H1 (cell line): ENCODE measurements at regions not wholly inside any gene's neighbourhood (a gene's known extent, or its start where the extent isn't known, plus 50 kb on each side); places are given as distances from the start of the nearest gene placed in this dataset.

ENCODE experiments used
- CTCF ChIA-PET: fragments of 300-600 bp; sonication (Branson Sonifier 250); formaldehyde crosslinking; loops from one replicate; lab custom pipeline; 2021; ENCODE audit not compliant: partially characterized antibody; lab: Charles Lee
- POLR2A ChIA-PET: fragments of 300-600 bp; sonication (Branson Sonifier 250); formaldehyde crosslinking; loops from one replicate; lab custom pipeline; 2021; ENCODE audit warnings: inconsistent platforms; ENCODE audit not compliant: partially characterized antibody; lab: Charles Lee
- DNase-seq, 2 experiments: peaks; one replicate each; pipeline versions ENCODE4 v3.0.0 to v3.0.0-alpha.2; 2010 to 2022; ENCODE audit warnings: low spot score in 2 of 2, low read depth in 1 of 2, mixed read lengths in 1 of 2
- FAIRE-seq: peaks from 2 replicates; lab custom pipeline; 2011; peaks lifted over from hg19 to GRCh38; lab: Jason Lieb, UNC
- H2AFZ ChIP-seq: 2 replicates; pipeline ENCODE4 v1.8.1; 2012; ENCODE audit warnings: low read length, inconsistent platforms
- H2AK5ac ChIP-seq: 2 replicates; pipeline ENCODE4 v1.6.1; 2013; ENCODE audit warnings: low read depth, low read length
- H2BK120ac ChIP-seq: replicated peaks from 2 replicates; pipeline ENCODE3; 2013; ENCODE audit warnings: low read depth, low read length, inconsistent platforms
- H2BK12ac ChIP-seq: 2 replicates; pipeline ENCODE4 v1.6.1; 2013; ENCODE audit warnings: low read depth, low read length
- H2BK15ac ChIP-seq: 2 replicates; pipeline ENCODE4 v1.6.1; 2013; ENCODE audit warnings: low read length
- H2BK20ac ChIP-seq: 2 replicates; pipeline ENCODE4 v1.6.1; 2013; ENCODE audit warnings: low read length
- H2BK5ac ChIP-seq: 2 replicates; pipeline ENCODE4 v1.6.1; 2013; ENCODE audit warnings: low read depth, low read length
- H3K14ac ChIP-seq: 2 replicates; pipeline ENCODE4 v1.6.1; 2013; ENCODE audit warnings: inconsistent platforms; ENCODE audit not compliant: insufficient read length
- H3K18ac ChIP-seq: 2 replicates; pipeline ENCODE4 v1.6.1; 2013; ENCODE audit warnings: low read length; ENCODE audit errors: extremely low read depth
- H3K23ac ChIP-seq: 2 replicates; pipeline ENCODE4 v1.6.1; 2013; ENCODE audit warnings: inconsistent platforms; ENCODE audit not compliant: insufficient read length
- H3K23me2 ChIP-seq: 2 replicates; pipeline ENCODE4 v1.6.1; 2013; ENCODE audit warnings: low read depth, low read length
- H3K27ac ChIP-seq: 2 replicates; pipeline ENCODE4 v1.6.1; 2011; ENCODE audit warnings: low read depth, low read length, inconsistent platforms
- H3K27me3 ChIP-seq, 4 experiments: replicated peaks in 1 of 4; 1 replicate in 1 of 4; 2 replicates in 3 of 4; pipeline versions ENCODE4 v1.6.1 to v1.8.1; 2011 to 2013; ENCODE audit warnings: low read length in 3 of 4, mild to moderate bottlenecking in 3 of 4, inconsistent platforms in 2 of 4, mixed read lengths in 2 of 4, moderate library complexity in 1 of 4; ENCODE audit not compliant: control insufficient read depth in 3 of 4, insufficient read depth in 3 of 4; ENCODE audit errors: extremely low read depth in 1 of 4
- H3K36me3 ChIP-seq, 4 experiments: 2 replicates each; pipeline versions ENCODE4 v1.6.1 to v1.8.1; 2011 to 2013; ENCODE audit warnings: mild to moderate bottlenecking in 4 of 4, low read length in 3 of 4, moderate library complexity in 2 of 4, control low read depth in 1 of 4, inconsistent platforms in 1 of 4; ENCODE audit not compliant: insufficient read depth in 4 of 4, control insufficient read depth in 2 of 4
- H3K4ac ChIP-seq: replicated peaks from 2 replicates; pipeline ENCODE3; 2013; ENCODE audit warnings: low read length, low read depth, mixed read lengths, inconsistent platforms; ENCODE audit not compliant: insufficient read length
- H3K4me1 ChIP-seq, 4 experiments: replicated peaks in 1 of 4; 1 replicate in 1 of 4; 2 replicates in 3 of 4; pipeline versions ENCODE4 v1.6.1 to v1.8.1; 2011 to 2013; ENCODE audit warnings: low read length in 3 of 4, inconsistent platforms in 2 of 4, mixed read lengths in 1 of 4; ENCODE audit not compliant: insufficient read depth in 4 of 4, control insufficient read depth in 3 of 4
- H3K4me2 ChIP-seq, 2 experiments: 2 replicates each; pipeline versions ENCODE4 v1.6.1 to v1.8.1; 2011 to 2013; ENCODE audit warnings: low read depth in 2 of 2, low read length in 2 of 2, control low read depth in 1 of 2, inconsistent platforms in 1 of 2, mild to moderate bottlenecking in 1 of 2; ENCODE audit not compliant: insufficient read depth in 1 of 2
- H3K4me3 ChIP-seq, 4 experiments: fragments of 200-600, 300-600 bp in 1 of 4; sonication (generic), shearing (Covaris generic), sonication (Bioruptor Twin) in 1 of 4; 2 replicates each; pipeline versions ENCODE4 v1.5.1 to v1.8.1; 2011 to 2016; ENCODE audit warnings: low read length in 4 of 4, low read depth in 3 of 4, control low read depth in 2 of 4, inconsistent platforms in 2 of 4, mild to moderate bottlenecking in 2 of 4, mixed read lengths in 1 of 4, moderate library complexity in 1 of 4; ENCODE audit not compliant: insufficient read depth in 2 of 4; ENCODE audit errors: extremely low read depth in 1 of 4
- H3K56ac ChIP-seq: replicated peaks from 2 replicates; pipeline ENCODE3; 2013; ENCODE audit warnings: low read depth, mild to moderate bottlenecking, mixed read lengths, low read length, inconsistent platforms; ENCODE audit not compliant: insufficient read length
- H3K79me1 ChIP-seq: 2 replicates; pipeline ENCODE4 v1.6.1; 2013; ENCODE audit warnings: low read depth, low read length, control low read depth
- H3K79me2 ChIP-seq, 2 experiments: 2 replicates each; pipeline versions ENCODE4 v1.6.1 to v1.8.1; 2012 to 2013; ENCODE audit warnings: low read length in 2 of 2, mild to moderate bottlenecking in 2 of 2, inconsistent platforms in 1 of 2; ENCODE audit not compliant: insufficient read depth in 2 of 2, control insufficient read depth in 1 of 2
- H3K9ac ChIP-seq, 4 experiments: replicated peaks in 1 of 4; 1 replicate in 1 of 4; 2 replicates in 3 of 4; pipeline versions ENCODE4 v1.6.1 to v1.8.1; 2011 to 2013; ENCODE audit warnings: low read depth in 3 of 4, low read length in 3 of 4, control low read depth in 2 of 4, mild to moderate bottlenecking in 2 of 4, moderate library complexity in 2 of 4, inconsistent platforms in 1 of 4; ENCODE audit errors: extremely low read depth in 1 of 4
- H3K9me3 ChIP-seq, 2 experiments: 2 replicates each; pipeline versions ENCODE4 v1.6.1 to v1.8.1; 2012 to 2013; ENCODE audit warnings: mild to moderate bottlenecking in 2 of 2, moderate library complexity in 2 of 2, control low read depth in 1 of 2, inconsistent platforms in 1 of 2, low read depth in 1 of 2, low read length in 1 of 2, mixed read lengths in 1 of 2; ENCODE audit not compliant: insufficient read depth in 2 of 2
- H4K20me1 ChIP-seq, 2 experiments: replicated peaks in 1 of 2; 2 replicates each; pipeline versions ENCODE3 to v1.8.1; 2011 to 2013; ENCODE audit warnings: inconsistent platforms in 2 of 2, low read length in 2 of 2, mild to moderate bottlenecking in 1 of 2; ENCODE audit not compliant: insufficient read depth in 2 of 2, control insufficient read depth in 1 of 2
- H4K5ac ChIP-seq: 2 replicates; pipeline ENCODE4 v1.6.1; 2013; ENCODE audit warnings: low read length, low read depth, mixed read lengths, inconsistent platforms; ENCODE audit not compliant: insufficient read length
- H4K8ac ChIP-seq: 2 replicates; pipeline ENCODE4 v1.8.0; 2013; ENCODE audit warnings: mild to moderate bottlenecking, moderate library complexity, low read length, inconsistent platforms; ENCODE audit not compliant: insufficient read depth; ENCODE audit errors: extremely low read depth
- H4K91ac ChIP-seq: replicated peaks from 2 replicates; pipeline ENCODE3; 2013; ENCODE audit warnings: low read length, mixed read lengths, inconsistent platforms; ENCODE audit not compliant: insufficient read length
- EP300 ChIP-seq, 2 experiments: IDR thresholded peaks; 1 replicate in 1 of 2; 2 replicates in 1 of 2; pipeline ENCODE4 v1.6.1; 2011 to 2012; ENCODE audit warnings: low read depth in 2 of 2, low read length in 2 of 2, mild to moderate bottlenecking in 2 of 2, borderline replicate concordance in 1 of 2, inconsistent platforms in 1 of 2, moderate library complexity in 1 of 2
- JUN ChIP-seq: IDR thresholded peaks from 2 replicates; pipeline ENCODE4 v1.6.1; 2011; ENCODE audit warnings: low read depth, mild to moderate bottlenecking, improper control_type of control experiment, low read length
- KDM1A ChIP-seq: fragments of 200-600, 300-600 bp; sonication (generic); IDR thresholded peaks from 2 replicates; pipeline ENCODE4 v1.7.1; 2016; ENCODE audit warnings: mild to moderate bottlenecking, low read length, borderline replicate concordance
- MAFK ChIP-seq: IDR thresholded peaks from 2 replicates; pipeline ENCODE4 v1.6.1; 2012; ENCODE audit warnings: low read depth, mild to moderate bottlenecking, improper control_type of control experiment, low read length
- NANOG ChIP-seq: IDR thresholded peaks from 2 replicates; pipeline ENCODE4 v1.6.1; 2011; ENCODE audit warnings: low read length, low read depth, mild to moderate bottlenecking, inconsistent platforms; ENCODE audit not compliant: insufficient read depth, poor library complexity, severe bottlenecking
- NRF1 ChIP-seq: IDR thresholded peaks from 2 replicates; pipeline ENCODE4 v1.6.1; 2011; ENCODE audit warnings: mild to moderate bottlenecking, low read depth, low read length, improper control_type of control experiment
- RBBP5 ChIP-seq: IDR thresholded peaks from 2 replicates; pipeline ENCODE4 v1.7.1; 2012; ENCODE audit warnings: low read depth, mild to moderate bottlenecking, inconsistent platforms, low read length, moderate library complexity, borderline replicate concordance
- SIN3A ChIP-seq, 2 experiments: IDR thresholded peaks in 1 of 2; conservative IDR thresholded peaks in 1 of 2; 2 replicates each; pipeline ENCODE4 v1.6.1; 2011 to 2012; ENCODE audit warnings: low read length in 2 of 2, improper control_type of control experiment in 1 of 2, low read depth in 1 of 2, mild to moderate bottlenecking in 1 of 2
- SIRT6 ChIP-seq: IDR thresholded peaks from one replicate; pipeline ENCODE4 v1.7.1; 2012; ENCODE audit warnings: low read length, inconsistent platforms
- SIX5 ChIP-seq: IDR thresholded peaks from 2 replicates; pipeline ENCODE4 v1.6.1; 2011; ENCODE audit warnings: mild to moderate bottlenecking, low read depth, low read length
- TBP ChIP-seq: IDR thresholded peaks from 2 replicates; pipeline ENCODE4 v1.6.1; 2011; ENCODE audit warnings: low read depth, low read length, improper control_type of control experiment

- Histone ChIP-seq H3K23me2 (no peaks in the 10 kb centered on the region), H3K9me3 (no peaks in the 10 kb centered on the region), H2BK5ac (no peak overlapping the region), H2BK120ac (no peak overlapping the region), H3K4ac (no peak overlapping the region), H2BK12ac (no peak overlapping the region), H2BK15ac (no peak overlapping the region), H3K18ac (no peak overlapping the region), H3K9ac (no peak overlapping the region), H3K23ac (no peak overlapping the region), H4K20me1 (no peaks in the 10 kb centered on the region), H3K4me3 (no peak overlapping the region), H4K91ac (no peak overlapping the region), H4K5ac (no peak overlapping the region), H3K56ac (no peak overlapping the region), H3K4me1 (no peaks in the 10 kb centered on the region), H3K27me3 (no peaks in the 10 kb centered on the region), H2AFZ (no peak overlapping the region), H3K36me3 (no peaks in the 10 kb centered on the region; a peak in 1 of 8 replicates), H3K4me2 (no peak overlapping the region), H4K8ac (no peak overlapping the region), H3K27ac (no peak overlapping the region), H3K14ac (no peak overlapping the region), H2AK5ac (no peak overlapping the region), H3K79me1 (no peaks in the 10 kb centered on the region), H2BK20ac (no peak overlapping the region), H3K79me2 (no peaks in the 10 kb centered on the region)
- ChIA-PET CTCF (no interaction called here), POLR2A (no interaction called here)
- no peak for DNase-seq
- FAIRE-seq, result no peak
- TF ChIP-seq JUN, result no peak
- TF ChIP-seq NANOG, result no peak
- TF ChIP-seq SIN3A (conservative IDR thresholded peaks at IDR 0.05 in 1 of 2, IDR thresholded peaks at IDR 0.05 in 1 of 2; ENCODE audit: low read depth in 1 of 2, low read length in 2 of 2), result no peak
- TF ChIP-seq NRF1, result no peak
- TF ChIP-seq KDM1A, result no peak
- no peak for TF ChIP-seq EP300 (IDR thresholded peaks at IDR 0.05; ENCODE audit: borderline replicate concordance in 1 of 2, low read depth in 2 of 2, low read length in 2 of 2)
- no peak for TF ChIP-seq TBP
- TF ChIP-seq SIRT6, result no peak
- no peak for TF ChIP-seq SIX5
- TF ChIP-seq RBBP5, result no peak
- no peak for TF ChIP-seq MAFK
Observed at GRCh38 chr1:168864266-168864665, 135.3 kb upstream of the DPT start.
